ENCODE measurements at regions not wholly inside any gene's neighbourhood (a gene's known extent, or its start where the extent isn't known, plus 50 kb on each side); places are given as distances from the start of the nearest gene placed in this dataset.

GRCh38 chr4:106753426-106753825 lies 282.7 kb downstream of the DKK2 start:
- Histone ChIP-seq H3K27ac (ENCODE audit: extremely low read depth, low read depth, low read length) (no peak overlapping the region), H3K79me2 (ENCODE audit: control insufficient read depth, insufficient read depth, low read length) (no peaks in the 10 kb centered on the region), H2AFZ (ENCODE audit: low read depth, low read length) (no peak overlapping the region), H3K36me3 (ENCODE audit: control insufficient read depth, insufficient read depth, low read length) (no peaks in the 10 kb centered on the region), H4K20me1 (replicated peaks; ENCODE audit: control insufficient read depth, insufficient read depth, low read length) (no peaks in the 10 kb centered on the region), H3K27me3 (ENCODE audit: control insufficient read depth in 2 of 2, insufficient read depth in 2 of 2, low read length in 2 of 2) (no peaks in the 10 kb centered on the region), H3K9me3 (replicated peaks; ENCODE audit: control insufficient read depth, insufficient read depth, low read depth, low read length) (no peaks in the 10 kb centered on the region), H3K4me1 (replicated peaks in 1 of 2; ENCODE audit: control insufficient read depth in 2 of 2, insufficient read depth in 2 of 2, low read length in 2 of 2) (no peaks in the 10 kb centered on the region), H3K4me2 (ENCODE audit: insufficient read depth, low read length) (no peak overlapping the region), H3K4me3 (no peak overlapping the region), H3K9ac (ENCODE audit: insufficient read depth in 1 of 2, low read depth in 2 of 2, low read length in 2 of 2) (no peak overlapping the region), H3K9me1 (ENCODE audit: control insufficient read depth, insufficient read depth, low read length) (no peaks in the 10 kb centered on the region)
- TF ChIP-seq HDAC6 (IDR thresholded peaks at IDR 0.05; ENCODE audit: low read depth, low read length) (no peak), ARHGAP35 (IDR thresholded peaks at IDR 0.05; ENCODE audit: partially characterized antibody) (no peak), HNRNPL (IDR thresholded peaks at IDR 0.05; ENCODE audit: low read depth, low read length) (no peak), WHSC1 (IDR thresholded peaks at IDR 0.05; ENCODE audit: low read length) (no peak), MXI1 (IDR thresholded peaks at IDR 0.05; ENCODE audit: low read depth, low read length) (no peak), POLR2B (IDR thresholded peaks at IDR 0.05; ENCODE audit: low read depth, partially characterized antibody) (no peak), ZSCAN29 (IDR thresholded peaks at IDR 0.05) (no peak), GABPA (tag; conservative IDR thresholded peaks at IDR 0.05; ENCODE audit: low read depth) (no peak), PHB2 (IDR thresholded peaks at IDR 0.05; ENCODE audit: low read depth) (no peak), MLX (CRISPR knock-in tag; conservative IDR thresholded peaks at IDR 0.05) (no peak), YY1 (IDR thresholded peaks at IDR 0.05; ENCODE audit: borderline replicate concordance in 1 of 3, control insufficient read depth in 1 of 3, extremely low read depth in 1 of 3, insufficient read depth in 3 of 3, insufficient read length in 1 of 3, insufficient replicate concordance in 2 of 3, low read depth in 1 of 3, low read length in 2 of 3) (no peak), ZNF143 (CRISPR knock-in tag; IDR thresholded peaks at IDR 0.05) (no peak), ZNF551 (CRISPR knock-in tag; IDR thresholded peaks at IDR 0.05) (no peak), ARID3B (CRISPR knock-in tag; IDR thresholded peaks at IDR 0.05; ENCODE audit: borderline replicate concordance) (no peak), ELK1 (CRISPR knock-in tag; IDR thresholded peaks at IDR 0.05) (no peak), HIVEP1 (CRISPR knock-in tag; IDR thresholded peaks at IDR 0.05) (no peak), SREBF2 (CRISPR knock-in tag; IDR thresholded peaks at IDR 0.05) (no peak), FOS (IDR thresholded peaks at IDR 0.05; ENCODE audit: extremely low read depth, insufficient read length) (no peak), TRIM28 (IDR thresholded peaks at IDR 0.05) (no peak), THRAP3 (IDR thresholded peaks at IDR 0.05; ENCODE audit: borderline replicate concordance) (no peak)
- intact Hi-C loops (cut with micrococcal nuclease) = no loop called here
- in situ Hi-C loops (cut with MboI) = no loop called here
- ChIA-PET CTCF (ENCODE audit: low intra/inter-chr PET ratio) (no interaction called here), POLR2A (no interaction called here)
- no TSS peak for BruUV-seq (replicated peaks)
- ATAC-seq (no peak), FAIRE-seq (no peak), DNase-seq (ENCODE audit: extremely low read depth in 1 of 4, low spot score in 3 of 4) (no peak)
- WGBS (ENCODE audit: insufficient coverage, low coverage, missing lambda C conversion rate) = 0% methylated on average over 3 of the region's 3 CpGs
